ENCODE measurements at regions not wholly inside any gene's neighbourhood (a gene's known extent, or its start where the extent isn't known, plus 50 kb on each side); places are given as distances from the start of the nearest gene placed in this dataset.

DNA sequence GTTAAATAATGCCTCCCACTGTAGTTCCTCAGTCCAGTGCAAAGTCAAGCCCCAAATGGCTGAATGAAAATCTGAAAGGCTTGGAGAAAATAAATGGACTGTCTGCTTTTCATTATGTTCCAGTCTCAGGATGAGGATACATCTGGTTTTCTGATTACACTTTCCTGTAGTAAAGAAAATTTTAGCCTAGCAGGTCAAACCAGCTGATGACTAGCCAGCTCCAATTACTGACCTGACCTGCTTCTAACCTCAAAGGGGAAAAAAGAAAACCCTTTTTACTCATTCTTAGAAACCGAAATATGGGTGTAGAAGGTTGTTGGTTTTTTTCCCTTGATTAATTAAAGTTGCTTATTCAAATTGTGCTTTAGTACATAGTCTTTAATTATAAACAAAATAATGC is 418.4 kb downstream of the EFNB2 start:
- peaks cover 3% of the 10 kb centered on the region for H3K9me3 Mint-ChIP-seq
- TF ChIP-seq, protein P1, sequence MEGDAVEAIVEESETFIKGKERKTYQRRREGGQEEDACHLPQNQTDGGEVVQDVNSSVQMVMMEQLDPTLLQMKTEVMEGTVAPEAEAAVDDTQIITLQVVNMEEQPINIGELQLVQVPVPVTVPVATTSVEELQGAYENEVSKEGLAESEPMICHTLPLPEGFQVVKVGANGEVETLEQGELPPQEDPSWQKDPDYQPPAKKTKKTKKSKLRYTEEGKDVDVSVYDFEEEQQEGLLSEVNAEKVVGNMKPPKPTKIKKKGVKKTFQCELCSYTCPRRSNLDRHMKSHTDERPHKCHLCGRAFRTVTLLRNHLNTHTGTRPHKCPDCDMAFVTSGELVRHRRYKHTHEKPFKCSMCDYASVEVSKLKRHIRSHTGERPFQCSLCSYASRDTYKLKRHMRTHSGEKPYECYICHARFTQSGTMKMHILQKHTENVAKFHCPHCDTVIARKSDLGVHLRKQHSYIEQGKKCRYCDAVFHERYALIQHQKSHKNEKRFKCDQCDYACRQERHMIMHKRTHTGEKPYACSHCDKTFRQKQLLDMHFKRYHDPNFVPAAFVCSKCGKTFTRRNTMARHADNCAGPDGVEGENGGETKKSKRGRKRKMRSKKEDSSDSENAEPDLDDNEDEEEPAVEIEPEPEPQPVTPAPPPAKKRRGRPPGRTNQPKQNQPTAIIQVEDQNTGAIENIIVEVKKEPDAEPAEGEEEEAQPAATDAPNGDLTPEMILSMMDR (IDR thresholded peaks at IDR 0.05; ENCODE audit: unreplicated experiment) = no peak
- no peak for DNase-seq (ENCODE audit: low spot score in 2 of 2, unreplicated experiment in 2 of 2)
- H3K4me1 Mint-ChIP-seq = peaks cover 31% of the 10 kb centered on the region
- no peak overlapping the region for H3K4me3 Mint-ChIP-seq
- no peaks in the 10 kb centered on the region for H3K27me3 Mint-ChIP-seq (ENCODE audit: low read depth)
- H3K27ac Mint-ChIP-seq = no peak overlapping the region
- H3K36me3 Mint-ChIP-seq = no peaks in the 10 kb centered on the region

DNA sequence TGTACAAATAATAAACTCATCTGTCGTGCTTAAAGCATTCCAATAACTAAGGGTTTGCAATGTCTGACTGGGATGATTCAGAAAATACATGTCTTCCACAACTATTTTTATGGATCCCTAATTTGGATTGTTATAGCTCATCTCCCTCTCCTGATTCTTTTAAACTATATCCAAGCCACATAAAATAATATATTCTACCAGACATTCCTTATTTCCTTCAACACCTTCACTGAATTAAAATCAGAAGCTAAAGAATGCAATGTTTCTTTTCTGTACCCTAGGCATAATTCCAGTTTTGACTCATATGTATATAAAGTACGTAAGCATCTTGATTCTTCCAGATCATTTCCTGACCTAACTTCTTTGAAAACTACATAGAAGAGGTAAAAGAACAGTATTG is 420.4 kb downstream of the EFNB2 start:
- Mint-ChIP-seq H3K27ac (no peak overlapping the region), H3K27me3 (ENCODE audit: low read depth) (no peaks in the 10 kb centered on the region), H3K9me3 (peaks cover 3% of the 10 kb centered on the region), H3K4me3 (no peak overlapping the region), H3K36me3 (no peaks in the 10 kb centered on the region), H3K4me1 (peaks cover 31% of the 10 kb centered on the region)
- no peak for DNase-seq (ENCODE audit: low spot score in 2 of 2, unreplicated experiment in 2 of 2)
- TF ChIP-seq, protein P1 (IDR thresholded peaks at IDR 0.05; ENCODE audit: unreplicated experiment) = no peak

DNA sequence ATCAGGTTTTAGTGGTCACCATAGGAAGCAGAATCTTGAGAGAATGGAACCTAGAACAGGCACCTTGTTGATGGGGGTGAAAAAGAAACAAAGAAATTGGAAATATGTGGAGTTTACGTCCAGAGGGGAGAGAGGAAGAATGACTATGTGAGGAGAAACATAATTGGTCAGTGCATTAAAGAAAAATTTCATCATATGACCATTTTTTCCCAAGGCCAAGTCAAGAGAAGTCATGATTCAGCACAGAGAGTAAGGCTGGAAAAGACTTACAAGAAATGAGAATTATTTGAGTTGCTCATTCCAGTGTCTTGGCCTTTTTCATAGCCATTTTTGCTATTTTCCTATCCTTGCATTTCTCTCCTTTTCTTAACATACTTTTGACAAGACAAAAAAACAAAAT is 421.7 kb downstream of the EFNB2 start:
- TF ChIP-seq, protein P1 (IDR thresholded peaks at IDR 0.05; ENCODE audit: unreplicated experiment) = no peak
- Mint-ChIP-seq H3K4me1 (peaks cover 23% of the 10 kb centered on the region), H3K27ac (no peak overlapping the region), H3K36me3 (no peaks in the 10 kb centered on the region), H3K9me3 (peaks cover 3% of the 10 kb centered on the region), H3K4me3 (no peak overlapping the region), H3K27me3 (ENCODE audit: low read depth) (no peaks in the 10 kb centered on the region)
- DNase-seq (ENCODE audit: low spot score in 2 of 2, unreplicated experiment in 2 of 2) = no peak

DNA sequence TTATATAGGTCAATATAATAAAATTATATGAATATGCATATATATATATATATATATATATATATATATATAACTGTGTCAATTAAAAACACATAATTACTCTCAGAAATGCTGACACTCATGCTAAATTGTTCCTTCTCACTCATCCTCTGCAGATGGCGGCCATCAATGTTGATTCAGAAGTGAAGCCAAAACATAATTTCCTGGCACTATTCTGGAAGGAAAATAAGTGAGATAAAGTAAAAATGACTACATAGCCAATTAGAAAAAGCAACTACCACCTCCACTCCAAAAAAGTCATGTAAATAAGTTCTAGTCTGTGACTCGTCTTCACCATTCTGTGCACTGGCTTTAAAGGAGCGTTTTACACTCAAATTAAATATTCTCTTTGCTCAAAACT is 423.3 kb downstream of the EFNB2 start:
- no peak for DNase-seq (ENCODE audit: low spot score in 2 of 2, unreplicated experiment in 2 of 2)
- H3K27me3 Mint-ChIP-seq (ENCODE audit: low read depth) = no peaks in the 10 kb centered on the region
- no peak overlapping the region for H3K4me3 Mint-ChIP-seq
- H3K4me1 Mint-ChIP-seq = peaks cover 10% of the 10 kb centered on the region
- TF ChIP-seq, protein P1 (IDR thresholded peaks at IDR 0.05; ENCODE audit: unreplicated experiment) = no peak
- no peak overlapping the region for H3K27ac Mint-ChIP-seq
- H3K9me3 Mint-ChIP-seq = peaks cover 3% of the 10 kb centered on the region
- H3K36me3 Mint-ChIP-seq = no peaks in the 10 kb centered on the region

DNA sequence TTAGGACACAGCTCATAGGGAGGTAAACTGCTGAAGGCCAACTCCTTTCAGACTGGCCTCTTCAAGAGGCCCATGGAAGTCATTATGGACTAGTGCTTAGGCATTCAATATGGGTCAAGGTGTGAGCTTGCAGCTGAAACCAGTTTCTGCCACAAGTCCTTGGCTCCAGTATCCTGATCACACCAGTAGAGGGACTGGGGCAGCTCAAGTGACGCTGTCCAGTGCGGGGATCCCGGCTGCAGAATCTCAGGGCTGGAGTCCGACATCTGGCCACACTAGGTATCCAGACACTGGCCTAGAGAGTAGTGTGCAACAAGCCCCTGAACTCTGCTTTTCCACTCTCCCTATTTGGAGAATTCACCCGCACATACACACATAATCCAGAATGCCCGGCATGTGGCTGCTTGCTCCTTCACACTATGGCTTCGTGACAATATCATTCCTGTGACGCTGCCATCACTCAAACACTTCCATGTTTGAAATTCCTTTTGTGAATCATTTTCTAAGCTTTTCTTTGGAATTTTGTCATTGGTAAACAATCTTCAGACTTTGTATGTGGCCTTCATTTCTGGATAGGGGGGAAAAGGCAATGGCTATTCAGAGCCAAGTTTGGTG is 425.1 kb downstream of the EFNB2 start:
- no peaks in the 10 kb centered on the region for H3K36me3 Mint-ChIP-seq
- TF ChIP-seq, protein P1 (IDR thresholded peaks at IDR 0.05; ENCODE audit: unreplicated experiment) = no peak
- DNase-seq (ENCODE audit: low spot score in 2 of 2, unreplicated experiment in 2 of 2) = no peak
- H3K27ac Mint-ChIP-seq = no peak overlapping the region
- no peaks in the 10 kb centered on the region for H3K27me3 Mint-ChIP-seq (ENCODE audit: low read depth)
- H3K4me3 Mint-ChIP-seq = no peak overlapping the region
- H3K4me1 Mint-ChIP-seq = peaks cover 4% of the 10 kb centered on the region
- H3K9me3 Mint-ChIP-seq = peaks cover 3% of the 10 kb centered on the region

DNA sequence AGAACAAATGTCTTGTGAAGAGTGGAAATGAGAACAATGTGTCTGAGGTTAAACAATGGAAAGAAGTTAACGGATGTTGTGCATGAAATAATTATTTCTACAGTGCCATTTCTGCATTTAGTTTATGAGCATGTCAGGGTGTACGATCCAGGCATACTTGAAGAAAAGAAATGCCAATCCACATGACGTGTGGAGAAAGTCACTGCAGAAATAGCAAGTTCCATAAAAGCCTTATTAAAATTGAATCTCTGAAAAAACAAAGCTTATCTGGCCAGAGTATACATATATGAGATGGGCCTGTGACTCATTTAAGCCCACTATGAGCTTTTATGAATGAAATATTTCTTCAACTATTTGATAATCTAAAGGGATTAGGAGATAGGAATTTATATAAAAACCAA is 426.1 kb downstream of the EFNB2 start:
- H3K9me3 Mint-ChIP-seq = peaks cover 3% of the 10 kb centered on the region
- TF ChIP-seq, protein P1 (IDR thresholded peaks at IDR 0.05; ENCODE audit: unreplicated experiment) = no peak
- H3K36me3 Mint-ChIP-seq = no peaks in the 10 kb centered on the region
- H3K4me1 Mint-ChIP-seq = no peaks in the 10 kb centered on the region
- no peak overlapping the region for H3K4me3 Mint-ChIP-seq
- H3K27ac Mint-ChIP-seq = no peak overlapping the region
- DNase-seq (ENCODE audit: low spot score in 2 of 2, unreplicated experiment in 2 of 2) = no peak
- no peaks in the 10 kb centered on the region for H3K27me3 Mint-ChIP-seq (ENCODE audit: low read depth)
